Heart right ventricle (tissue), 16 donors: ENCODE measurements at regions not wholly inside any gene's neighbourhood (a gene's known extent, or its start where the extent isn't known, plus 50 kb on each side); places are given as distances from the start of the nearest gene placed in this dataset.

ENCODE experiments used
- ATAC-seq, 8 donors: fragments of 200-7000 bp; cut with Tn5 transposase; one replicate each; pipeline ENCODE4 v1.9.1; 2020; ENCODE audit warnings: mild to moderate bottlenecking in 8 of 8, moderate library complexity in 8 of 8, moderate number of reproducible peaks in 1 of 8
- DNase-seq, 2 donors: peaks; one replicate each; pipeline ENCODE4 v3.0.0-alpha.2; 2020
- H3K27ac ChIP-seq, 10 donors: fragments of 200-600 bp; sonication (generic) in 2 of 10; one replicate each; pipeline versions ENCODE4 v1.5.0 to v1.8.0; 2020 to 2022; ENCODE audit warnings: mild to moderate bottlenecking in 3 of 10
- H3K27me3 ChIP-seq, 7 donors: fragments of 200-600 bp; one replicate each; pipeline ENCODE4 v1.8.0; 2021 to 2022; ENCODE audit warnings: mild to moderate bottlenecking in 2 of 7
- H3K36me3 ChIP-seq, 9 donors: fragments of 200-600 bp; sonication (generic) in 1 of 9; one replicate each; pipeline versions ENCODE4 v1.5.0 to v1.8.0; 2020 to 2022; ENCODE audit warnings: mild to moderate bottlenecking in 2 of 9
- H3K4me1 ChIP-seq, 9 donors: fragments of 200-600 bp; sonication (generic) in 1 of 9; one replicate each; pipeline versions ENCODE4 v1.5.0 to v1.8.0; 2020 to 2022; ENCODE audit warnings: mild to moderate bottlenecking in 4 of 9
- H3K4me3 ChIP-seq, 10 donors: fragments of 200-600 bp; sonication (generic) in 2 of 10; one replicate each; pipeline versions ENCODE4 v1.5.0 to v1.8.0; 2020 to 2022; ENCODE audit warnings: mild to moderate bottlenecking in 7 of 10, moderate library complexity in 2 of 10
- H3K9me3 ChIP-seq, 11 donors: fragments of 200-600 bp in 10 of 11; sonication (generic) in 2 of 11; one replicate each; pipeline versions ENCODE4 v1.5.0 to v1.8.0; 2013 to 2022; ENCODE audit warnings: mild to moderate bottlenecking in 2 of 11, control low read depth in 1 of 11, moderate library complexity in 1 of 11
- CTCF ChIP-seq, 9 donors: fragments of 200-600 bp; sonication (generic) in 2 of 9; IDR thresholded peaks; one replicate each; pipeline versions ENCODE4 v1.5.0 to v1.8.0; 2021 to 2022; ENCODE audit warnings: antibody characterized with exemption in 9 of 9, mild to moderate bottlenecking in 5 of 9, moderate library complexity in 1 of 9
- WGBS, 2 donors: extraction: QIAGEN DNeasy Blood & Tissue Kit; methylation state at CpG; one replicate each; pipeline ENCODE4 v1.1.7; 2013; ENCODE audit warnings: inconsistent platforms in 1 of 2; 5-methylcytosine and 5-hydroxymethylcytosine counted together
- intact Hi-C, 10 donors: fragments of 100-400 bp; cut with DNase I; formaldehyde crosslinking; loops; one replicate each; pipeline versions ENCODE4 v1.11.1 to v1.14.2; 2022
- donor health status: Arrhythmogenic right ventricular cardiomyopathy.
- donor health status: ischemic (EF 13 %, LVEDD 7.1; RV severe dilation, severe dysfunction).
- donor health status: healthy with polysubstance abuse.
- donor health status: DM: no; HTN: yes; CAD: no.
- donor health status: DM: no; HTN: no; CAD: no.
- donor health status: ischemic (EF 25% LVEDD 6.9; RV normal size, moderate dysfunction).
- donor health status: ischemic (EF 25% LVEDD 5.7; RV mildly dilated, moderate dysfunction).
- donor health status: healthy.
- donor health status: DM: yes; HTN: yes; CAD: no.
- donor health status: Ischemic cardiomyopathy.
- donor health status: ischemic (EF 35%, LVEDD 5.7; RV mildly dilated, moderate dysfunction).
- donor health status: nonischemic (EF 11% LVEDD 7.7; RV severe dilation, severe dysfunction).
- donor health status: DM: yes; HTN: yes; CAD: no.
- donor health status: PGD.
- donor health status: ischemic (EF 29% LVEDD 5.4; RV normal size, mild dysfunction).
- donor health status: nonischemic (EF 23%, LVEDD 6.1; RV moderate dilation, normal function).

- no peak for TF ChIP-seq CTCF (IDR thresholded peaks at IDR 0.05)
- Histone ChIP-seq H3K4me3 (no peak overlapping the region), H3K27ac (peak overlapping the region in 1 of 10 donors; percentile 33), H3K27me3 (no peaks in the 10 kb centered on the region), H3K4me1 (peaks cover 0 to 17% (median 0%) of the 10 kb centered on the region in 9 donors), H3K9me3 (no peaks in the 10 kb centered on the region), H3K36me3 (peaks cover 0 to 20% (median 0%) of the 10 kb centered on the region in 9 donors)
- peak; percentile 5 to 13 for DNase-seq
- intact Hi-C loops = no loop called here
- ATAC-seq = peak in 2 of 8 donors; percentile 19 to 61
- WGBS, 2 donors = 83 to 92% methylated on average over 8 of the region's 8 CpGs
These were observed 225.6 kb downstream of the TANC2 start for GRCh38 chr17:63191610-63192009.

GRCh38 chr17:63193827-63194226 is 227.8 kb downstream of the TANC2 start:
- peaks cover 0 to 23% (median 0%) of the 10 kb centered on the region in 9 donors for H3K4me1 ChIP-seq
- H3K36me3 ChIP-seq = peaks cover 0 to 20% (median 0%) of the 10 kb centered on the region in 9 donors
- intact Hi-C loops = no loop called here
- DNase-seq (no peak), ATAC-seq (no peak)
- no peaks in the 10 kb centered on the region for H3K9me3 ChIP-seq
- no peak overlapping the region for H3K27ac ChIP-seq
- TF ChIP-seq CTCF (IDR thresholded peaks at IDR 0.05) = no peak
- H3K27me3 ChIP-seq = no peaks in the 10 kb centered on the region
- H3K4me3 ChIP-seq = no peak overlapping the region
- 72 to 77% methylated on average over 1 of the region's 1 CpG for WGBS, 2 donors

GRCh38 chr17:63196772-63197335 is 230.8 kb downstream of the TANC2 start:
- no peak for DNase-seq
- Histone ChIP-seq H3K27me3 (no peaks in the 10 kb centered on the region), H3K36me3 (peaks cover 0 to 32% (median 0%) of the 10 kb centered on the region in 9 donors), H3K27ac (peak overlapping the region in 1 of 10 donors; percentile 28), H3K4me3 (peak overlapping the region in 3 of 10 donors; percentile 6 to 17 (median 7)), H3K4me1 (peaks cover 0 to 10% (median 0%) of the 10 kb centered on the region in 9 donors), H3K9me3 (no peaks in the 10 kb centered on the region)
- WGBS, 2 donors = 68 to 70% methylated on average over 1 of the region's 1 CpG
- intact Hi-C loops = no loop called here
- no peak for ATAC-seq
- no peak for TF ChIP-seq CTCF (IDR thresholded peaks at IDR 0.05)

- no peak overlapping the region for H3K4me3 ChIP-seq
- intact Hi-C loops = no loop called here
- peaks cover 0 to 37% (median 0%) of the 10 kb centered on the region in 9 donors for H3K36me3 ChIP-seq
- ATAC-seq (no peak), DNase-seq (no peak)
- 98 to 100% methylated on average over 2 of the region's 2 CpGs for WGBS, 2 donors
- no peak overlapping the region for H3K27ac ChIP-seq
- peaks cover 0 to 43% (median 14%) of the 10 kb centered on the region in 11 donors for H3K9me3 ChIP-seq
- no peaks in the 10 kb centered on the region for H3K4me1 ChIP-seq
- no peak for TF ChIP-seq CTCF (IDR thresholded peaks at IDR 0.05)
- no peaks in the 10 kb centered on the region for H3K27me3 ChIP-seq
These were observed 237.6 kb downstream of the TANC2 start for GRCh38 chr17:63203652-63204051.
